K562 (cell line): ENCODE measurements at regions not wholly inside any gene's neighbourhood (a gene's known extent, or its start where the extent isn't known, plus 50 kb on each side); places are given as distances from the start of the nearest gene placed in this dataset.

ENCODE experiments used
- ATAC-seq: fragments of 200-7000 bp; cut with Tn5 transposase; 3 replicates; pipeline ENCODE4 v1.9.1; 2020; ENCODE audit warnings: moderate library complexity
- BruUV-seq: library from RNA; stranded (reverse); fragments of 400-500 nt; replicated peaks from 2 replicates; lab custom pipeline; 2021; lab: Mats Ljungman, UMichigan
- CTCF ChIA-PET: fragments of 300-600 bp; formaldehyde crosslinking; extraction: SDS; loops from one replicate; lab custom pipeline; 2021; ENCODE audit warnings: low intra/inter-chr PET ratio; lab: Yijun Ruan, JAX
- POLR2A ChIA-PET: fragments of 300-600, 350-650 bp; sonication (Branson Sonifier 250); formaldehyde crosslinking; extraction: SDS; loops from one replicate; lab custom pipeline; 2021; ENCODE audit warnings: antibody characterized with exemption, inconsistent platforms; lab: Yijun Ruan, JAX
- DNase-seq, 4 experiments: peaks; one replicate each; pipeline versions ENCODE4 v3.0.0 to v3.0.0-alpha.2; 2011 to 2018; ENCODE audit warnings: low spot score in 3 of 4, mixed read lengths in 3 of 4; ENCODE audit errors: extremely low read depth in 1 of 4
- FAIRE-seq: peaks from 2 replicates; lab custom pipeline; 2011; peaks lifted over from hg19 to GRCh38; lab: Jason Lieb, UNC
- H2AFZ ChIP-seq: 2 replicates; pipeline ENCODE4 v1.6.0; 2011; ENCODE audit warnings: low read depth, low read length, control low read depth, inconsistent platforms
- H3K27ac ChIP-seq: fragments of 200-600 bp; 3 replicates; pipeline ENCODE4 v1.8.0; 2011; ENCODE audit warnings: low read depth, mild to moderate bottlenecking, control low read depth, inconsistent platforms, low read length, moderate library complexity, mixed read lengths; ENCODE audit errors: extremely low read depth
- H3K27me3 ChIP-seq, 2 experiments: fragments of 300-600 bp in 1 of 2; 2 replicates in 1 of 2; 3 replicates in 1 of 2; pipeline versions ENCODE4 v1.6.0 to v1.8.0; 2011; ENCODE audit warnings: inconsistent platforms in 2 of 2, low read length in 2 of 2, mild to moderate bottlenecking in 1 of 2, mixed read lengths in 1 of 2, moderate library complexity in 1 of 2; ENCODE audit not compliant: control insufficient read depth in 2 of 2, insufficient read depth in 2 of 2
- H3K36me3 ChIP-seq: fragments of 300-600 bp; 3 replicates; pipeline ENCODE4 v1.8.0; 2011; ENCODE audit warnings: mild to moderate bottlenecking, low read length, inconsistent platforms; ENCODE audit not compliant: control insufficient read depth, insufficient read depth
- H3K4me1 ChIP-seq, 2 experiments: fragments of 200-600 bp in 1 of 2; replicated peaks in 1 of 2; 2 replicates in 1 of 2; 3 replicates in 1 of 2; pipeline versions ENCODE4 v1.5.1 to v1.8.0; 2011; ENCODE audit warnings: inconsistent platforms in 2 of 2, low read length in 2 of 2, mild to moderate bottlenecking in 1 of 2, mixed read lengths in 1 of 2, moderate library complexity in 1 of 2; ENCODE audit not compliant: control insufficient read depth in 2 of 2, insufficient read depth in 2 of 2
- H3K4me2 ChIP-seq: 2 replicates; pipeline ENCODE4 v1.6.1; 2011; ENCODE audit warnings: low read length, control low read depth, inconsistent platforms, mixed read lengths; ENCODE audit not compliant: insufficient read depth
- H3K4me3 ChIP-seq: fragments of 200-600 bp; sonication (generic), shearing (Covaris generic); 2 replicates; pipeline ENCODE4 v1.5.1; 2016; ENCODE audit warnings: control low read depth, inconsistent platforms
- H3K79me2 ChIP-seq: fragments of 200-600 bp; 3 replicates; pipeline ENCODE4 v1.8.0; 2011; ENCODE audit warnings: low read length, inconsistent platforms; ENCODE audit not compliant: control insufficient read depth, insufficient read depth
- H3K9ac ChIP-seq, 2 experiments: 2 replicates each; pipeline versions ENCODE4 v1.6.0 to v1.6.1; 2011; ENCODE audit warnings: low read depth in 2 of 2, low read length in 2 of 2, control low read depth in 1 of 2, inconsistent platforms in 1 of 2, mild to moderate bottlenecking in 1 of 2, mixed read lengths in 1 of 2; ENCODE audit not compliant: insufficient read depth in 1 of 2
- H3K9me1 ChIP-seq: one replicate; pipeline ENCODE4 v1.6.0; 2011; ENCODE audit warnings: inconsistent platforms, mild to moderate bottlenecking, low read length, moderate library complexity; ENCODE audit not compliant: control insufficient read depth, insufficient read depth
- H3K9me3 ChIP-seq: replicated peaks from 2 replicates; pipeline ENCODE4 v1.5.1; 2011; ENCODE audit warnings: low read depth, low read length, inconsistent platforms; ENCODE audit not compliant: control insufficient read depth, insufficient read depth
- H4K20me1 ChIP-seq: replicated peaks from 2 replicates; pipeline ENCODE4 v1.6.1; 2011; ENCODE audit warnings: low read length, inconsistent platforms, mixed read lengths; ENCODE audit not compliant: control insufficient read depth, insufficient read depth
- ARID3B ChIP-seq: fragments of 250-450 bp; sonication (Bioruptor Pico); IDR thresholded peaks from 2 replicates; pipeline ENCODE4 v1.4.0; 2020; ENCODE audit warnings: borderline replicate concordance
- ARNT ChIP-seq, 2 experiments: fragments of 450-650 bp; IDR thresholded peaks; 2 replicates each; pipeline ENCODE4 v1.6.1; 2016; ENCODE audit warnings: mild to moderate bottlenecking in 1 of 2
- BRF1 ChIP-seq: IDR thresholded peaks from 3 replicates; pipeline ENCODE4 v1.6.1; 2011; ENCODE audit warnings: borderline replicate concordance, mild to moderate bottlenecking; ENCODE audit not compliant: insufficient read length; ENCODE audit errors: extremely low read depth
- NCOA6 ChIP-seq: fragments of 450-650 bp; IDR thresholded peaks from 2 replicates; pipeline ENCODE4 v1.6.1; 2017; ENCODE audit warnings: mild to moderate bottlenecking
- NFIC ChIP-seq: fragments of 450-650 bp; IDR thresholded peaks from 2 replicates; pipeline ENCODE4 v1.6.1; 2017; ENCODE audit warnings: mild to moderate bottlenecking, inconsistent platforms
- POLR2AphosphoS5 ChIP-seq: IDR thresholded peaks from 2 replicates; pipeline ENCODE4 v1.6.1; 2011; ENCODE audit warnings: mild to moderate bottlenecking, low read depth, low read length, moderate library complexity; ENCODE audit not compliant: control insufficient read depth, insufficient read depth
- TEAD2 ChIP-seq: fragments of 450-650 bp; IDR thresholded peaks from 2 replicates; pipeline ENCODE4 v1.6.1; 2016; ENCODE audit warnings: missing genetic modification characterization, control low read depth, missing compliant biosample characterization
- ZNF311 ChIP-seq: fragments of 250-450 bp; sonication (Bioruptor Pico); IDR thresholded peaks from 2 replicates; pipeline ENCODE4 v1.4.0; 2020; ENCODE audit warnings: mild to moderate bottlenecking, moderate library complexity
- ZNF695 ChIP-seq: fragments of 450-650 bp; formaldehyde crosslinking; IDR thresholded peaks from 2 replicates; pipeline ENCODE4 v1.4.0; 2020; ENCODE audit warnings: mild to moderate bottlenecking, moderate library complexity
- WGBS: fragments of 100-300 bp; shearing (Covaris generic); methylation state at CpG from one replicate; pipeline ENCODE4 v1.1.6; 2016; ENCODE audit warnings: low coverage, mixed read lengths; ENCODE audit not compliant: insufficient coverage; ENCODE audit errors: missing lambda C conversion rate; 5-methylcytosine and 5-hydroxymethylcytosine counted together
- in situ Hi-C: fragments of 300-500 bp; cut with MboI; formaldehyde crosslinking; loops from 4 replicates; pipeline ENCODE4 v1.15.0; 2018; ENCODE audit warnings: inconsistent platforms, mixed read lengths
- intact Hi-C: fragments of 100-400 bp; cut with micrococcal nuclease; formaldehyde crosslinking; loops from 2 replicates; pipeline ENCODE4 v1.14.2; 2022

- H4K20me1 ChIP-seq: no peaks in the 10 kb centered on the region
- CTCF ChIA-PET: no interaction called here
- H3K27ac ChIP-seq: no peak overlapping the region
- ATAC-seq (no peak), DNase-seq (peak in 1 of 4 experiments; percentile 1), FAIRE-seq (no peak)
- in situ Hi-C loops: no loop called here
- no TSS peak for BruUV-seq
- H3K9me3 ChIP-seq: no peaks in the 10 kb centered on the region
- H3K9me1 ChIP-seq: no peaks in the 10 kb centered on the region
- peaks cover 10 to 28% of the 10 kb centered on the region in 2 experiments for H3K27me3 ChIP-seq
- no peaks in the 10 kb centered on the region; a peak in 1 of 5 replicates for H3K4me1 ChIP-seq
- WGBS: 1% methylated on average over 9 of the region's 9 CpGs
- no peaks in the 10 kb centered on the region for H3K79me2 ChIP-seq
- no peak overlapping the region for H3K9ac ChIP-seq
- TF ChIP-seq BRF1 (no peak), ARNT (IDR thresholded peaks at IDR 0.05) (no peak), NCOA6 (no peak), TEAD2 (tag) (no peak), ZNF695 (CRISPR knock-in tag) (no peak), POLR2AphosphoS5 (no peak), ARID3B (CRISPR knock-in tag) (no peak), NFIC (no peak), ZNF311 (CRISPR knock-in tag) (no peak)
- POLR2A ChIA-PET: no interaction called here
- intact Hi-C loops: no loop called here
- H3K4me3 ChIP-seq: no peak overlapping the region
- no peak overlapping the region for H3K4me2 ChIP-seq
- H2AFZ ChIP-seq: no peak overlapping the region
- H3K36me3 ChIP-seq: no peaks in the 10 kb centered on the region
These were observed 209.4 kb downstream of the RPLP1 start for GRCh38 chr15:69661871-69662644.
